ENCODE measurements at regions not wholly inside any gene's neighbourhood (a gene's known extent, or its start where the extent isn't known, plus 50 kb on each side); places are given as distances from the start of the nearest gene placed in this dataset.

DNA sequence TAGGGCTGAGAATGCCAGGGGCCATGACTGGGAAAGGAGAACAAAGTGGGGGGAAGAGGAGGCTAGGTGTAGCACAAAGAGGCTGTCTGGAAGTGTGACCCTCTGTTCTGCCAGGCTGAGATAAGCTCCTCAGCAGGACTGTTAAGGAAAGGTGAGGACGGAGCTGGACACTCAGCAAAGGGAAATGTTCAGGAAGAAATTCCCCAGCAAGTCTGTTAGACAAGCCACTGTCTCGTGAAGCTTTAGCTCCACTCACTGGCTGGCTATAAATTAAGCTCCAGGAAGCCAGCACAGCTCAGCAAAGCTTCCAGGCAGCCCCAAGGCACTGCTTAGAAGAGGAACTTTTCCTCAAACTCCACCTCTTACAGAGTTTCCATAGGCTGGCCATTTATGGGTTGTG lies 181.2 kb upstream of the API5 start:
- H3K4me1 ChIP-seq (ENCODE audit: insufficient read depth, poor library complexity, severe bottlenecking): no peaks in the 10 kb centered on the region
- H3K9me3 ChIP-seq (ENCODE audit: severe bottlenecking): no peaks in the 10 kb centered on the region
- ATAC-seq (ENCODE audit: low read depth) (no peak), DNase-seq (ENCODE audit: low spot score) (no peak)
- no peaks in the 10 kb centered on the region for H3K27me3 ChIP-seq (ENCODE audit: insufficient read depth, poor library complexity, severe bottlenecking)
- H3K27ac ChIP-seq (ENCODE audit: poor library complexity, severe bottlenecking): no peak overlapping the region
- TF ChIP-seq, protein P1, sequence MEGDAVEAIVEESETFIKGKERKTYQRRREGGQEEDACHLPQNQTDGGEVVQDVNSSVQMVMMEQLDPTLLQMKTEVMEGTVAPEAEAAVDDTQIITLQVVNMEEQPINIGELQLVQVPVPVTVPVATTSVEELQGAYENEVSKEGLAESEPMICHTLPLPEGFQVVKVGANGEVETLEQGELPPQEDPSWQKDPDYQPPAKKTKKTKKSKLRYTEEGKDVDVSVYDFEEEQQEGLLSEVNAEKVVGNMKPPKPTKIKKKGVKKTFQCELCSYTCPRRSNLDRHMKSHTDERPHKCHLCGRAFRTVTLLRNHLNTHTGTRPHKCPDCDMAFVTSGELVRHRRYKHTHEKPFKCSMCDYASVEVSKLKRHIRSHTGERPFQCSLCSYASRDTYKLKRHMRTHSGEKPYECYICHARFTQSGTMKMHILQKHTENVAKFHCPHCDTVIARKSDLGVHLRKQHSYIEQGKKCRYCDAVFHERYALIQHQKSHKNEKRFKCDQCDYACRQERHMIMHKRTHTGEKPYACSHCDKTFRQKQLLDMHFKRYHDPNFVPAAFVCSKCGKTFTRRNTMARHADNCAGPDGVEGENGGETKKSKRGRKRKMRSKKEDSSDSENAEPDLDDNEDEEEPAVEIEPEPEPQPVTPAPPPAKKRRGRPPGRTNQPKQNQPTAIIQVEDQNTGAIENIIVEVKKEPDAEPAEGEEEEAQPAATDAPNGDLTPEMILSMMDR (IDR thresholded peaks at IDR 0.05; ENCODE audit: poor library complexity, severe bottlenecking): no peak
- H3K4me3 ChIP-seq (ENCODE audit: severe bottlenecking): no peak overlapping the region
- no peaks in the 10 kb centered on the region for H3K36me3 ChIP-seq (ENCODE audit: low read depth)

GRCh38 chr11:43135966-43136534 lies 175.7 kb upstream of the API5 start:
- no peak for ATAC-seq (ENCODE audit: low read depth)
- no peaks in the 10 kb centered on the region for H3K36me3 ChIP-seq (ENCODE audit: low read depth)
- no peak for DNase-seq (ENCODE audit: low spot score)
- H3K9me3 ChIP-seq (ENCODE audit: severe bottlenecking): no peaks in the 10 kb centered on the region
- no peaks in the 10 kb centered on the region for H3K4me1 ChIP-seq (ENCODE audit: insufficient read depth, poor library complexity, severe bottlenecking)
- no peak overlapping the region for H3K4me3 ChIP-seq (ENCODE audit: severe bottlenecking)
- no peak overlapping the region for H3K27ac ChIP-seq (ENCODE audit: poor library complexity, severe bottlenecking)
- TF ChIP-seq, protein P1 (IDR thresholded peaks at IDR 0.05; ENCODE audit: poor library complexity, severe bottlenecking): no peak
- no peaks in the 10 kb centered on the region for H3K27me3 ChIP-seq (ENCODE audit: insufficient read depth, poor library complexity, severe bottlenecking)

DNA sequence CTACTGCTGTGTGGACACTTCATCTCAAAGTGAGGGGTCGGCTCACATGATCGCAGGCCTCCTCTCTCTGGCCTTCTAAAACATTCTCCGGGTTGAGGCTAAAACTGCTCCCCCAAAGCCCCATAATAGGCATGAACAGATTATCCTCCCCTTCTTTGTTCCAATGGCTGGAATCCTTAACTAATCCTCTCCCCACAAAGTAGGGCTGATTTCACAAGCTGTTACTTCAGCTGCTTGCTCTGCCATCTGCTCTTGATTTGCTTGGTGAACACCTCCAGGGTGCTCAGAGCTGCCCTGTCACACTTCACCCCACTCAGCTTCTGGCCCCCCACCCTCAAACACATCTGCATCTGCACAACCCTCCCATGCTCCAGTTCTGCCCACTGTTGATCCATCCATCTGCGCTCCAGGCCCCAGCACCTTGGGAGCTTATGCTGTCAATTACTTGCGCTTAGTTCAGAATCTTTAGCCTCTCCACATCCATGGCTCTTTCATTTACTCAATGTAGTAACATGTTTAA lies 173.1 kb upstream of the API5 start:
- Histone ChIP-seq H3K4me1 (ENCODE audit: insufficient read depth, poor library complexity, severe bottlenecking) (no peaks in the 10 kb centered on the region), H3K36me3 (ENCODE audit: low read depth) (no peaks in the 10 kb centered on the region), H3K27ac (ENCODE audit: poor library complexity, severe bottlenecking) (no peak overlapping the region), H3K27me3 (ENCODE audit: insufficient read depth, poor library complexity, severe bottlenecking) (no peaks in the 10 kb centered on the region), H3K9me3 (ENCODE audit: severe bottlenecking) (peaks cover 2% of the 10 kb centered on the region), H3K4me3 (ENCODE audit: severe bottlenecking) (no peak overlapping the region)
- TF ChIP-seq, protein P1 (IDR thresholded peaks at IDR 0.05; ENCODE audit: poor library complexity, severe bottlenecking): no peak
- no peak for DNase-seq (ENCODE audit: low spot score)
- no peak for ATAC-seq (ENCODE audit: low read depth)

GRCh38 chr11:43145653-43146052 lies 166.1 kb upstream of the API5 start:
- Histone ChIP-seq H3K36me3 (ENCODE audit: low read depth) (no peaks in the 10 kb centered on the region), H3K27ac (ENCODE audit: poor library complexity, severe bottlenecking) (no peak overlapping the region), H3K27me3 (ENCODE audit: insufficient read depth, poor library complexity, severe bottlenecking) (no peaks in the 10 kb centered on the region), H3K4me3 (ENCODE audit: severe bottlenecking) (no peak overlapping the region), H3K9me3 (ENCODE audit: severe bottlenecking) (peaks cover 2% of the 10 kb centered on the region), H3K4me1 (ENCODE audit: insufficient read depth, poor library complexity, severe bottlenecking) (no peaks in the 10 kb centered on the region)
- DNase-seq (ENCODE audit: low spot score) (no peak), ATAC-seq (ENCODE audit: low read depth) (no peak)
- TF ChIP-seq, protein P1 (IDR thresholded peaks at IDR 0.05; ENCODE audit: poor library complexity, severe bottlenecking): no peak

- ATAC-seq (ENCODE audit: low read depth): no peak
- no peak overlapping the region for H3K4me3 ChIP-seq (ENCODE audit: severe bottlenecking)
- TF ChIP-seq, protein P1 (IDR thresholded peaks at IDR 0.05; ENCODE audit: poor library complexity, severe bottlenecking): no peak
These were observed 161.1 kb upstream of the API5 start for GRCh38 chr11:43150697-43151096.

More at GRCh38 chr11:43150697-43151096, 161.1 kb upstream of the API5 start:
- Histone ChIP-seq H3K27ac (ENCODE audit: poor library complexity, severe bottlenecking) (no peak overlapping the region), H3K27me3 (ENCODE audit: insufficient read depth, poor library complexity, severe bottlenecking) (no peaks in the 10 kb centered on the region), H3K4me1 (ENCODE audit: insufficient read depth, poor library complexity, severe bottlenecking) (no peaks in the 10 kb centered on the region), H3K9me3 (ENCODE audit: severe bottlenecking) (no peaks in the 10 kb centered on the region), H3K36me3 (ENCODE audit: low read depth) (no peaks in the 10 kb centered on the region)
- no peak for DNase-seq (ENCODE audit: low spot score)
